ENCODE measurements at regions not wholly inside any gene's neighbourhood (a gene's known extent, or its start where the extent isn't known, plus 50 kb on each side); places are given as distances from the start of the nearest gene placed in this dataset.

DNA sequence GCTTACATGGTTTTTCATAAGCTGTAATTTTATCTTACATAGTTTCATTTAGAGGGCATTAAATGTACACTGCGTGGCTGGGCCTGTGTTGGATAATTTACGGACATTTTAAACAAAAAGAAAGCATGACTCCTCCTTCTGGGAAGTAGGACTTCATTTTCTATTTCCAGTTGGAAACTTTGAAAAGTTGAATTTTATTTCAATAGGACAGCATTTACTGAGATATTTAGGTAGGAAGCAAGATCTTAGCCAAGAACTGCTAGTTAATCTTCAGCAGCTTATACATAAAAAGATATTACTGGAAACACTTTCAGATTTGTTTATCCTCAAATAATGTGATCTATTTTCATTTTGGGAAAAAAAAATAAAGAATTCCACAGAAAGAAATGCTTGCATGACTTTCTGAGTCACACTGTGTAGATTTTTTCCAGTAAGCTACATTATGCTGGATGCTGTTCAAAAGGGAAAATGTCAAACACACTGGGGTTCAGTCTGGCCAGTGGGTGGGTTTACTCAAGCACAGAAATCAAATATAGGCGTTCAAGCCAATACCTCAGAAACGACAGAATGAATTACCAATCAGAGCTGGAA lies 239.4 kb upstream of the KRR1 start:
- TF ChIP-seq CTCF (IDR thresholded peaks at IDR 0.05): no peak
- TF ChIP-seq POLR2A (IDR thresholded peaks at IDR 0.05): no peak
